ENCODE measurements at regions not wholly inside any gene's neighbourhood (a gene's known extent, or its start where the extent isn't known, plus 50 kb on each side); places are given as distances from the start of the nearest gene placed in this dataset.
"Not testable (repeated sequence)": the region's sequence is repeated elsewhere in the genome, so short reads cannot be mapped to it uniquely, and the experiment has no call there.

DNA sequence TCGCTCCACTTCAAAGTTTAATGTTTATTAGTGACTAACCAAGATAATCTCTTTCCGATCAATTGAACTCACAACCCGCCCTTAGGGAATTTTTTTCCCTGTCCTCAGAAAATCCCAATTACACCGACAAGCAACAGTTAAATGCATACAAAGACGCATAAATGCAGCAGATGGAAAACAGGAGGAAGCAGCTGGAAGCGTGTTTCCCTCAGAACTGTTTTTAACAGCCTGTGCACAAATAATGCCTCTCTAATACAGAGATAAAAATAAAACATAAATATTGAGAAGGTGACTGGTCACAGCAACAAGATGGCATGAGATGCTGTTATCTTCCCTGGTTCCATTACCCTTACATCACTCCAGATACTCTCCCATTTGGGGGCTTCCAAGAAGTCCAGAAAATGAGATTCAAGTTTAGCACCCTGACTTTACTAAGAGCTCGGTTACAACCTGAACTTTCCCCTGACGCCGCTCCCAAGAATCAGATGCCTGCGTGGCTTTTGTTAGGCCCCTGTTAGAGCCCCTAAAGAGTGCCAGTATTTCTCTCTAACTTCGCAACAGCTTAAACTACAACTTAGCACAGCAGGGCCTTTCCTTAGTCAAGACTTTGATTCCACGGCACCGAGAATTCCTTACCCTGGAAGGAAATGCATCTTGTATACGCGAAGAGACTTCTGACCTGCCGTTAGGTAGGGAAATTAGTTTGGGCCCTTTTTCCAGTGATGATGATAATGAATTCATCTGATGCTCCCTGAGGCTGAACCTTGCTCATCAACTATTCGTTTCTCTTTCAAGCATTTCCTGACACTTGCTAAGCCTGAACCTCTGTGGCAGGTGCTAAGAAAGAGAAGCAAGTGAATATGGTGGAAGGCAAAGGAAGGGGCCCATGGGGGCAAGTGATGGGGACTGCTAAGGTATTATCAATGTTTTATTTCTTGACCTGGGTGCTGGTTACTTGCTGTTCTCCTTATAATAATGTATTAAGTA is 137.7 kb upstream of the SMYD2 start:
- DNase-seq = peak; percentile 26

DNA sequence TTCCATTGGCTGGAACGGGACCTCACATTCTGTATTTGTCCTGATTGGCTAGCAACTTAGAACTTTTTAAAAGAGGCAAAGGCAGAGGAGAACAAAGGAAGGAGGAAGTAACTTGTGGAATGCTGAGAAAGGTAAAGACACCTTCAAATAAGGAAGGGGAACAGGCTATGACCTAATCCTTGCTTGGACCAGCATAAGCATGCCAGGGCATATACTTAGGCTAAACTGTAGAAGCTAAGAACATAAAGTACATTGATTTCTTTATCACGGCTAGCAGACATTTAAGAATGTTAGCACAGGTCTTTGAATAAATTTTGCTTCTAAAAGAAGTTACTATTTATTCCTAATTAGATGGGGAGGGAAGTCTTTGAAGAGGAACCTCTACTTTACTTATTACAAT is 136.4 kb upstream of the SMYD2 start:
- DNase-seq = not testable (repeated sequence)

DNA sequence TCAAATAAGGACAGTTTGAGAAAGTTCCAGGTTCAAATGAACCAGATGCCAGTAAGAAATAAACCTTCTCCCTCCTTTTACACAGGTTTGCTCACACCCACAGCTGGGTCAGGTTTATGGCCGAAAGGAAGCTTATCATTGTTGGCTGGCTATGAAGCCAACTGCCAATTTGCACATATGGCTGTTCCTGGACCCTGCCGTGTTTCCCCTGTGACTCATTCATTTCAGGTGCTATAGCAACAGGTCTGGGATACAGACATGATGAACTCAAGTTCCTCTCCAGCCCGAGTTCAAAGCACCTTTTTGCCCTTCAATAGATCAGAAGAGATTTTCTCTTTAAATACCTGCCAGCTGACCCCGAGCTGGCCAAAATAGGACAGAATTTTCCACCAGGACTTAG is 134.4 kb upstream of the SMYD2 start:
- peak; percentile 95 for DNase-seq

DNA sequence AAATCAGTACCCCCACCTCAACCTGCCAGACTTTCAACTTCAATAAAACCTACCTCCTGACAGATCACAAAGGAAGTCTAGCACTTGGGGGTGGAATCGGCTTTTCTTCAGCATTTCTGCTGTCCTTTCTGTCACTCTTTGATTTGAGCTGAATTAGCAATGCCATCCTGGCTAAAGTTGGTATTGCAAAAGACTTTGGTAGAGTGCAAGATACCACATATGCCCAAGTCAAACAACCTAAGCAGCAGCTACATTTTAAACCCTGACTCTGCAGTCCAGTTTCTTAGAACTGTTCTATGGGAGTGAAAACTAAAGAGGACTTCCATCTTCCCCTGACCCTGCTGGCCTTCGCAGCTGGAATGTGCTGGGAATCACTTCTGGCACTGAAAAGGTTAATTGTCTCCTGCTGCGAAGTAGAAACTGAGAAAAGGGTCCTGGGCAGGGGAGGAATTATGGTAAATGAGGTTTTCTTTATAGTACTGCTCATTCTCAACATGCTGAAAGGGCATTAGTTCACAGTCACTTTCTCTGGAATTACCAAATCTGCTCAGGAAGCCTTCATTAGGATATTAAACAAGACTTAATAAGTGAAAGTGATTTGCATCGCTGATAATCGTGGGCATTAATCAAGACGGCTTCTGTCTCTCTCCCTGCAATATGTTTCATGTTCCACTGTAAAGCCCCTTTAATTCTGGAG is 126.2 kb upstream of the SMYD2 start:
- no peak for DNase-seq

DNA sequence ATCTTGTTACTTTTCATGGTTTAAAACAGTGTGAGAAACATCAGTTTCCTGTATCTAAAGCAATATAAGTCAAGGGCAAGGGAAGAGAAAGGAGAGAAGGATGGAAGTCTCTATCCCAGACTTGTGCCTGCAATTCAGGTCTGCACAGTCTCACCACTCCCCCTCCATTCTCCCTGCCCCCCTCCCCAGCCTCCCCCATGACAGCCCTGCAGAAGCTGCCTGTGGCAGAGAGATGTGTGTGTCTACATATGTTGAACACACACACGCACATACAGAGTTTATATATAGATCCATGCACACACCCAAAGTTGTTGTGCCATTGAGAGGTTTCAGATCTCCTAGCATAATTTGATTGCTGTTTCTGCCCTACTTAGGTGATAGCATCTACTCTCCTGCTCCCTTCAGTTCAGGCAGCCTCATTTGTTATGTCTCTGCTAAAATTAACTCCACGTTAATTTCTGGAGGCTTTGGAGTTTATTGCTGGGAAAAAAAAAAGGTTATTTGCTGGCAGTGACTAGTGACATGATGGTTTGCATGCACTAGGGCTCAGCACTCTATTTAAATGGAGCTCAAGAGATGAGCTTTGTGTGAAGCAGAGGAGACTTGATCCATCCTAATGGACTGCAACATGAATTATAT is 124.9 kb upstream of the SMYD2 start:
- no peak for DNase-seq

DNA sequence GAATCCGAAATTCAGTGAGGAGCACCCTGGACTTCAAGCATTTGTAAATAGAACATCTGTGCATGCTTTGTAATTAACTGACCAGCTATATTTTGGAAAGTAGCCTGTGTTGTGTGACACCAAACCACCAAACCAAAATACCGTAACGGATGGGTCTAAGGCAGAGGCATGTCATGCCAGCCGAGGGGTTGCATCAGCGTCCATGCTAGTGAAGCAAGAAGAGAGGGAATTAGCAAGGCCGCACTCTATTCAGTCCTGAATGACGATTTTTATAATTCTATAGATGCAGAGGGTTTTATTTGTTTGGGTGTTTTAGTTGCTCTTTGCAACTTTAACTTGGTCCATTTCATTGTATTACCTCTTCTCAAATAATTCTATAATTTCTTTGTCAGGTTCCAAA is 116.8 kb upstream of the SMYD2 start:
- no peak for DNase-seq

DNA sequence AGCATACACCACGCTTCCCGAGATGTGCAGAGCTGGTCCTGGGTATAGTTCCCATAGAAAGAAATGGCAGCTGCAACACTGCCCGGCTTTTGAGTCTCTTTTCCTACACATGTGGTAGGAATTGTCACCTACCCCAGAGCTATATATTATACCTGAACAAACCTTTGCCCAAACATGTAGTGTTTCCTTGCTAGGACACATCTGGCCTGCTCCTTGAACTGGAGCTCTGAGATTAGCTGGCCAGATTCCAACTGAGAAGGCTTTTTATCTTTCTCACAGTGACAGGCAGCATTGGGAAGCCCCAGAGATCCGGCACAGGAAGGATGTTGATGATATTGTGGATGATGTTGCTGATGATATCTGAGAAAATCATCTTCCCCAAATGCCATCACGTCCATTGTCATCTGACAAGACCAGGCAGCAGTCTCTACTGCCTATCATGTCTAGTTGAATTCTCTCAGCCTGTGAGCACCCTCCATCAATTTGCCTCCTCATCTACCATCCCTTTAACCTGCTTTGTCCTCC is 115.0 kb upstream of the SMYD2 start:
- peak; percentile 60 for DNase-seq

DNA sequence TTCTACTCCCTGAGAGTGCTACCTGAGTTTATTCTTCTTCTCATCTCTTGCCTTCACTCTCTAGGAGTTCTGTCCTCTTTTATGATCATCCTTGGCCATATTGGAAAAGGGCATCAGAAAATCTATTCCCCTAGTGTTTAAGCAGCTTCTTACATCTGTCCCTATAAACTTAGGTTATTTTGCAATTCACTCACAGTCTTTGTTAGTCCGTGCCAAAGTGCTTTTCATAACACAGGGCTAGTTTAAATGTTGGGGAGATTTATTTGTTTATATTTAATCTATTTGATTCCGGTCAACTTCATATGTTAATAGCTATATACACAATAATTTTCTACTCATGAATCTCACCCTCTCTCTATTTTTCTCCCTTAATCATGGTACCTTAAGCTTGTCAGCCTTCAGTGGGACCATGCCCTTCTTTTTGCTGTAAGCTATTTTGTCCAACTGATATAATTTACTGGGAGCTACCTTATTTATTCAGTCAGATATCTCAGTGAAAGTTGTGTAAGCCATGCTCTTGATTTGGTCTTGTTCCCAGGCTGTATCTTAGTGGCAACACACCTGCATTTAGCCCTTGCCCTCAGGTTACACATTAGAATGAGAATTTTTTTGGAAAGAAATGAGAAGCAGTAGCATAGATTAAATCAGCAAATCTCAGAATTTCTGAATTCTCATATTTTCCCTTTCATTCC is 106.3 kb upstream of the SMYD2 start:
- DNase-seq = no peak

DNA sequence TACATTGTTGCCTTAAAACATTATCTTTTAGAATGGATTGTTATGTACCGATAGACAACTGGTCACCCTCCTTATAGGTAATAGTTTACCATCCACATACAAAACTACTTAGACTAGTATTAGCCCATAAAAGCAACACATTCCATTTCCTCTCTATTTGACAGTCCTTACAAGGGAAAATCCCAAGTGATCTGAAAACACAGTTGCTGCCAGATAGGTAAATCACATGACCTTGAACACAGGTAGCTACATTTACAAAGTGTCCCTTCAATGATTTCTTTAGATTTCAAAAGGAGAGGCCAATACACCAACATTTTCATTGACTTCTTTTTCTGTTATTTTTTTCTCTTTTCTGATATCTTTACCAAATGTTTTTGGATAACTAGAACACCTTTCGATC is 102.9 kb upstream of the SMYD2 start:
- DNase-seq = no peak

DNA sequence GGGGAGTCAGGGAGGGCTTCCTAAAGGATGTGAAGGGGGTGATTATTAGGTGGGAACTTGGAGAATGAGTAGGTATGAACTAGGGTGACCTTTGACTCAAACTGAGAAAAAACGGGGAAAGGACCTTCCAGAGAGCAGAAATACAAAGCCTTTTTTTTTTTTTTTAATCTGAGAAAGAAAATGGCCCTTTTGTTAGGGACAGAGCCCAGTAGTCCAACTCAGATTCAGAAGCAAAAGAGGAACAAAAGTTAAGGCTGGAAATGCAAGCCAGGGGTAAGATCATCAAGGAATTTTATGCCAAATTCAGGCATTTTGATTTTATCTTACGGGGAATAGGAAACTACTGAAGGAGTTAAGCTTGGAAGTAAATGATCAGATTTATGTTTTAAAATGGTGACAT is 96.0 kb upstream of the SMYD2 start:
- no peak for DNase-seq

DNA sequence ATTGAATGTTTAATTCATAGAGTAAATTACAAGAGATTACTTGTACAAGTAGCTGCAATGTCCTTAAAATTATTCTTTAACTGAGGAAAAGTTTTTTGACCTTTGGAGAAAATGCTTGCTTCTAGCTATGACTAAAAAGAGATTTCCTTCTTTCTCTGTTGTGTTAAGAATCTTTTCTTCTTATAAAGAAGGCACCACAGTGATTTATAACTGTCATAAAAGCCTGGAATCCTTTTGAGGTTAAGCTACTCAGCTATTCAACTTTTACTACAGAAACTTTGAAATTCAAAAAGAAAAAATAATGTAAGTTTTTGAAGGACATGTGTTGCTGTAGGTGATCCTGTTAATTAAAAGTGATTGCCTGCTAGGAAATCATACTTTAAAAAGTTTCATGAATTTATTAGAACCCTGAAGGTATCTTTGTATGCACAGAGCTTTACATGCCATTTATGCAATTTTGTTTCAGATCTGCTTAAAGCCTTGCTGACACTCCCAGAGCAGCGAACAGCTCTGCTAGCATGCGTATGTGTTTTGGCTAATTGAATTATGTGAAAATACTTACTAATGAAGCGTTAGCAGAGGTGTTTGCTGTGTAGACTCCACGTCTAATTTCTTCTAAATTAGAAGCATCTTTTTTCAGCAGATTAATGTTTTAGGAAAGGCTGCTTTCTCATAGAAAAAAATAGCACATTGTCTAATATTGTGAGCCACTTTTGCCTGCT is 94.7 kb upstream of the SMYD2 start:
- peak; percentile 10 for DNase-seq

DNA sequence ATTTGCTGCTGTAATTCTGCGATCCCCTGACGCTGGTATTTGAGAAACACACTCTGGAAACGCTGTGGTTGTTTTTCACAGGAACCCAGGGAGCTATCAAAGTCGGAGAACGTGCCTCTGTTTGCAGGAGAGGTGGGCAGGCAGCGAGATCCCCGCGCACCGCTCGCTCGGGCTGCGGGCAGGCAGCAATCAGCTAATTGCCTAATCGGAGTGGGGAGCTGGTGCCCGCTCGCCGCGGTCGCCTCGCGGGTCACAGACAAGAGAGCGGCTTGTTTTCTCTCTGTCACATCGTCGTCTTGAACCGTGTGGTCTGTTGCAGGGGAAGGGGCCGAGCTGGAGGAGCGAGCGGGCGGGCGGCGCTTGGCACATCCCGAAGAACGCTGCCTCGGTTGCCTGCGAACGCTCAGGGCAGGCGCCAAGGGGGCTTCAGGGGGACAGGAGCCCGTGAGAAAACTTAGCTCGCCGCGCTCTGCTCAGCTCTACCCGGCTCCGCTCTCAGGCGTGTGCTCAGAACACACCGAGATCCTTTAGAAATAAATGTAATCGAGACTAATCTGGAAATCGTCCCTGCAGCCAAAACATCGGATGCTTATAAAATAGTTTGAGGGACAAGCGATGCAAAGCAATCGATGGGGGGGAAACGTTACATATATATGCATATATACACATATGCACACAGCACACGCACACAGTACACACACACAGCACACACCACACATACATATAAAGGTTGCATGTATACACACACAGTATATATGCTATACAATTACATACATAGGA is 93.6 kb upstream of the SMYD2 start:
- DNase-seq = peak; percentile 80

DNA sequence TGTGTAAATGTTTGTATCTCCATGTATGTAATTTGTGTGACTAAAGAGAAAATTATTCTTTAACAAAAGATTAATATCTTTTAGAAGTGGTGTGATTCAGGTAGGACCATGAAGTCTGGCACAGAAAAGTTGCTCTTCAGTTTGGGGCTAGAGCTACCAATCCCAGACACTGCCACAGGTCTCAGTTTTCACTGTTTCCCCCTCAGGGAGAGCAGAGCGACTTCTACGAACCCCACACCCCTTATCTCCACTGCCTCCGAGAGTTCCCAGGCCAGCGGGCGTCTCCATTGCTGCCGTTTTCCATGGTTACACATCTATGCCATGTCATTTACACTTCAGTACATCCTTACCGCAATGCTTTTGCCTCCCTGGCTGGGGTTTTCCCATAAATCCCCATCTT is 93.0 kb upstream of the SMYD2 start:
- no peak for DNase-seq

DNA sequence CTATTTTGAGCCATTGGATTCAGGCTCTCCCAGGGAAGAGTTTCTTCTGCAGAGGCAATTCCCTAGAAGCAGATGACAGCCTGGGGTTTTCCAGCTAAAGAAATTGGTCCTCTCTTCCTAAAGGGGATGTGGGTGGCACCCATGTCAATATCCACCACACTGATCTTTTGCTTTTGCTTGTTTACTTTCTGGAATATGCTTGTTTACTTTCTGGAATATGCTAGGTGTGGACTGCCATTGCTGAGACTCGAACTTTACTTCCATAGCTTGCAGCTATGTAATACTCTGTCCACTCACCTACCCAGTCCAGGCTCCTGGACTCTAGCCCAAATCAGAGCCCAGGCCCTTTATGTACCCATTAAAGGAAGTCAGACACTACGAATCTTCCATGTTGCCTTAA is 92.1 kb upstream of the SMYD2 start:
- DNase-seq = peak; percentile 8

DNA sequence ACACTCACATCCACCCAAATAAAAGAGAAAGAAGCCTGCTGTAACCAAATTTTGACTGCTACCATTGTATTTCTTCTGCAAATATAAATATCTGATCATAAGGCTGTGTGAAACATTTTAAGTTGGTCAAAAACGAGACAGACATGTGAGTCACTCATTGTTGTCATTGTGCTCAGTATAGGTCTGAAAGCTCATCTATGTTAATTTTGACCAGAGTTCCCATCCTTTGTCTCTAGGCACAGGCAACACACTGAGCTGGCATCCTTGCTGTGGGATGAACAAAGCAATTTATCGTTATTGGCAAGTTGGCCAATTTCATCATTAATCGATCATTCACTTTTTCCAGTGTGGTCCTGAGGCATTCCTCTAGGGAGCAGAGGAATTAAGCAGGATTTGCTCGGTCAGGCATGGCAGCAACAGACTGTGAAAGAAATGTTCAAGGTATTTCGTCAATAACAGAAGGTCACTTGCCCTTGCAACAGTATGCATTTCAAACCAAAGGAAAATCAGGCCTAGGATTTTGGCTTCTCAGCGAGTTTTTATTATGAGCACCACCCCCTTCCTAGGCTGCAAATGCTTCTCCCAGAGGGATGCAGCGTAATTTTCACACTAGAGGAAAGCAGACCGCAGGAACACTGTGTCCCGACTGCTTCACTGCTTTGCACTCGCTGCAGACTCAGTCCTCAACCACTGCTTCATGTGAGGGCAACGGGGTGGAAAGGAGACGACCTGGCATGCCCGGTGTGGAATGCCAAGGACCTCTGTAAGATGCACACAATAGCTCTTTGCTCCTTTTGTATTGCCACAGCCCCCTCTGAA is 87.9 kb upstream of the SMYD2 start:
- DNase-seq = no peak

DNA sequence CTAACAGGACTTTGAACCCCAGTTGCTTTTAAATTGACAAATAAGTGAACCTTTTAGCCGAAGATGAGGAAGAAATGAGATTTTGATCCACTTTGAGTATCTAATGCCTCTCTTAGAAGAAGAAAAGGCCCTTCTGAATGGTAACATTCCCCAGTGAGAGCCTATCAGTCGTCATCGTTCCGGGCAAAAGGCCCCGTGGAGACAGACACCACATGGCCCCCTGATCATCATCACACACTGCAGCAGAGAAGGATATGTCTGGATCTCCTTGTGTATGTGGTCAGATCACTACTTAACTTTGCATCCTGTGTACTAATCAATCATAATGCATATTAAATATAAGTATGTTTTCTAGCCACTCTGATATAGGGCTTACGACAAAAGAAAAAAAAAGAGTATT is 87.3 kb upstream of the SMYD2 start:
- no peak for DNase-seq

DNA sequence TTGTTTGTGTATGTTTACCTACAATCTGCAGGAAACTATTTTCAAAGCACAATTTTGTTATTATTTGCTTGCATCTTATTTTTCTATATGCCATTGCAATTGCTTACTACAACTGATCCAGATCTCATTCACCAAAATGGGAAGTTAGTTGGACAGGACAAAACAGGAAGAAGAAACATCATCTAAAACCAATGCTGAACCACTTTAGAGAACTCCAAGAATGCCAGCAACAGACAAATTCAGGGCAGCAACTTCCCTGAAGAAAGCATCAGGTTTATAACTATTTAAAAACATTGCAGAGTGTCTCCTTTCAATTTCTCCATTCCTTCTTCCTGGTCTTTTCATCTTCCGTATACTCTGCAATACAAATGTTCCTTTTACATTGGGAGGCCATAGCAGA is 82.4 kb upstream of the SMYD2 start:
- DNase-seq = no peak

DNA sequence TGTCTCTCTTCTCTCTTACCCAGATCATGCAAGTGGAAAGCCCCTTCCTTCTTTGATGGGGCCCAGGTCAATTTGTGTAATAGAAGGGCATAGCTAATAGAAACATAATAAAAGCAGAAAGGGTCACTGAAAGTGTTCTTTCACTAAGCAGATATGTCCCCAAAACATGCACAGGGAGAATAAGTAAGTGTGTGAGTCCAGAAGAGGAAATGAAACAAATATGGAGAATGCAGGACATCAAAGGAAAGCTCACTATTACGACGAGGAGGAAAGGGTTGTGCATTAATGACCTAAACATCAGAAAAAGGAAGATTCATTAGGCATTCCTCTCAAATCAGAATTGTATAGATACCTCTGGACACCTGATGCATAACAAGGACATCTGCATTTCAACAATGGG is 81.4 kb upstream of the SMYD2 start:
- no peak for DNase-seq

DNA sequence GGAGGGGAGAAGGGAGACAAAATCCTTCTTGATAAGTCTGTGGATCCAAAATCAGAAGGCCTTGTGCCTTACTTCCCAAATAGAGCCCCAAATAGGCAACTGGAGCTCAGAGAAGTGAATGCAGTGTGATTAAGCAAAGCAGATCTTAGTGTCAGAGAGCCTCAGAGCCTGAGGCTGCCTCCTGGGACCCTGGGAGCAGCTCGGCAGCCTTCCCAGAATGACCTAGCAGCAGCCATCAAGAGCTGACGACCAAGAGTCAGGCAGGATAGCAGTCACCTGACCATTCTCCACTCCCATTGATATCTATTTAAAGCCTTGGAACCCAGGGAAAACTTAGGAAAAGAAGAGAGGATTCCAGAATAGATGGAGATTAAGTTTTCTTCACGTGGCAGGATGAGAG is 78.0 kb upstream of the SMYD2 start:
- DNase-seq = no peak

DNA sequence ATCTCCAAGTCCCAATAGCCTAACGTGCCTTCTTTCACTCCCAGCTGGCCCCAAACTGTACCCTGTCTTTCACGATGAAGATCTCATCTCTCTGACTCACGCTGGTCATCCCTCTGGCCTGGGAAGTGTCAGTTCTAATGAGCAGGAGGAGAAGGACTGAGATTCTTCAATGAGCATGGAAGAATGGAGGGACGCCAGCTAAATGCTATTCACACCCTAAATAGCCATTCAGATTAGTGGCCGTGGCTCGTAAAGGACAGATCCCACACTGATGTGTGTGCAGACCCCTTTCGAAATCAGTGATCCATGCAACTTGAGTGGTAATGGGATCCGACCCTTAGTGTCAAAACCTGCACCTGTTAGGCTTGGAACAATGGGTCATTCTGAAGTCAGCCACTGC is 75.9 kb upstream of the SMYD2 start:
- DNase-seq = peak; percentile 67

DNA sequence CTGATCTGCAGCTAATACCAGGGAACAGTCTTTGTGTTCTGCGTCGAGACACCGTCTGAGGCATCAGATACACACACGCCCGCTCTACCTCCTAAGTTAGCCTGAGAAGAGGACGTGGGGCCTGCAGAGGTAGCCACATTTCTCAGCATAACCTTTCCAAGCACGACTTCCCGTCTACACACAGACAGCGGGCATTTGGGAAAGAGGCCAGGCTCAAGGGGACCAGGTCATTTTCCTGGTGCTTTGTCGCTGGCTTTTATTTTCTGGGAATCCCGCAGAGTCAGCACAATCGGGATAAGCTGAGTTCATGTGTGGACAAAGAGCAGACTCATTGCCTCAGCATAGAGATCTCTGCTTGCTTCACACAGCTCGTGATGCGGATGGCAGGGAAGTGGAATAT is 72.5 kb upstream of the SMYD2 start:
- no peak for DNase-seq

All from NCI-H69 (cell line).